ENCODE measurements at regions not wholly inside any gene's neighbourhood (a gene's known extent, or its start where the extent isn't known, plus 50 kb on each side); places are given as distances from the start of the nearest gene placed in this dataset.

DNA sequence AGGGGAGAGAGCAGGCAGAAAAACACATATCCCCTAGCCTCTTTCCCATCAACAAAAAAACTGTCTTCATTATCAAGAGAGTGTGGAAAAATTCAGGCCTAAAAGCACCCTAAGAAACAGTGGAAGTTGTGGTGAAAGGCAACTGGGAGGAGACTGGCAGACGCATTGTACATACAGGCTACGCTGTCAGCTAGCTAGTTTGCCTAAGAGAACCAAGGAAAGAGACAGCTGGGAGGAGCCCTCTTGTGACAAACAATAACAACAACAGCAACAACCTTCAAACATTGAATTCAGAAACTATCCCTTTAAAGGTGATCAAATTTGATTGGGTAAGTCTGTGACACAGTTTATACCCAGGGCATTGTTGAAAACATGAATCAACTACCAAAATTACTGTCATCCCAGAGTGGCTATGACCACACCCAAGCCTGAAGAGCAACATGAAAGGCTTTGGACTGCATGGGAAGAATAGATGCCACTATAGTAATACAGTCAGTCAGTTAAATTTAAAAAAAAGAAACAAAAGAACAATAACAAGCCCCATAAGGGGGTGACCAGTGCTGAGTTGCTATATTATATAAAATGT lies 88.9 kb upstream of the CRIM1 start:
- H3K4me3 ChIP-seq (ENCODE audit: low read length), result no peak overlapping the region

DNA sequence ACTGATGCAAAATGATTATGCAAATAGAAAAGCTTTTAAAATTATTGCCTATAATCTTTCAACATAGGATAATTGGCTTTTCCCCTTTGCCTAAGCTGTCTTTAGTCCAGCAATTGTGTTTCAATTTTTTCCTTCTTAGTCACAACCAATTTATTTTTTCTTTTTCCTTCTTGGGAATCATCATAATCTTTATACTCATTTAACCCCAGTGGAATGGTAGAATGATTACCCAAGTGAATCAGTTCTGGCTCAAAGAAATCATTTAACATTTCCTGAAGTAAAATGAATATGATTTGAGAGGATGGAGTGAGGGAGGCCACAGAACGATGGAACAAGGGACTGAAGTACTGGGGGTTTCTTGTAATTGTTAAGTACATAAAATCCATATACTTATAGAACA lies 93.0 kb upstream of the CRIM1 start:
- TF ChIP-seq ZNF274 (IDR thresholded peaks at IDR 0.05; ENCODE audit: low read depth, low read length), result no peak
- no peak overlapping the region for H3K4me3 ChIP-seq (ENCODE audit: low read length)

More for the DNA sequence above, 88.9 kb upstream of the CRIM1 start:
- no peak for TF ChIP-seq ZNF274 (IDR thresholded peaks at IDR 0.05; ENCODE audit: low read depth, low read length)

DNA sequence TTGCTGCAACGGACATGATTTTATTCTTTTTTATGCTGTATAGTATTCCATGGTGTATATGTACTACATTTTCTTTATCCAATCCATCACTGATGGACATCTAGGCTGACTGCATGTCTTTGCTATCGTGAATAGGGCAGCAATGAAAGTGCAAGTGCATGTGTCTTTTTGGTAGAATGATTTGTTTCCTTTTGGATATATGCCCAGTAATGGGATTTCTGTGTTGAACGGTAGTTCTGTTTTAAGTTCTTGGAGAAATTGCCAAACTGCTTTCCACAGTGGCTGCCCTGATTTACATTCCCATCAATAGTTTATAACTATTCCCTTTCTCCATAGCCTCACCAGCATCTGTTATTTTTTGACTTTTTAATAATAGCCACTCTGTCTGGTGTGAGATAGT lies 99.7 kb upstream of the CRIM1 start:
- TF ChIP-seq ZNF274 (IDR thresholded peaks at IDR 0.05; ENCODE audit: low read depth, low read length), result no peak
- H3K4me3 ChIP-seq (ENCODE audit: low read length), result no peak overlapping the region

DNA sequence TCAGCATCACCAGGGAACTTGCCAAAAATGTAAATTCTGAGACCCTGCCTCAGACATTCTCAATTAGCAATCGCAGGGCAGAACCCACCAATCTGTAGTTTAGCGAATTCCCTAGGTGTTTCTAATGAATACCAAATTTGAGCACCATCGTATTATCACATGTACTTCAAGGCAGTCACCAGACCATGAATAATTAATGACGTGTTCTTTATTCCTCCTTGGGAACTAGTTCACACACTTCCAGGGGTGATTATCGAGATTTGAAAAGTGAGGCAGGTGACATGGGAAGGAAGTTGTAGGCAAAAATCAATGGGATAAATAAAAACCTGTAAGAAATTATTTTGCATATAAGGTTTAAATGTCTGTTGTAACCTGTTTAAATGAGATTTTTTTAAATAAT lies 102.5 kb upstream of the CRIM1 start:
- no peak for TF ChIP-seq ZNF274 (IDR thresholded peaks at IDR 0.05; ENCODE audit: low read depth, low read length)
- no peak overlapping the region for H3K4me3 ChIP-seq (ENCODE audit: low read length)

DNA sequence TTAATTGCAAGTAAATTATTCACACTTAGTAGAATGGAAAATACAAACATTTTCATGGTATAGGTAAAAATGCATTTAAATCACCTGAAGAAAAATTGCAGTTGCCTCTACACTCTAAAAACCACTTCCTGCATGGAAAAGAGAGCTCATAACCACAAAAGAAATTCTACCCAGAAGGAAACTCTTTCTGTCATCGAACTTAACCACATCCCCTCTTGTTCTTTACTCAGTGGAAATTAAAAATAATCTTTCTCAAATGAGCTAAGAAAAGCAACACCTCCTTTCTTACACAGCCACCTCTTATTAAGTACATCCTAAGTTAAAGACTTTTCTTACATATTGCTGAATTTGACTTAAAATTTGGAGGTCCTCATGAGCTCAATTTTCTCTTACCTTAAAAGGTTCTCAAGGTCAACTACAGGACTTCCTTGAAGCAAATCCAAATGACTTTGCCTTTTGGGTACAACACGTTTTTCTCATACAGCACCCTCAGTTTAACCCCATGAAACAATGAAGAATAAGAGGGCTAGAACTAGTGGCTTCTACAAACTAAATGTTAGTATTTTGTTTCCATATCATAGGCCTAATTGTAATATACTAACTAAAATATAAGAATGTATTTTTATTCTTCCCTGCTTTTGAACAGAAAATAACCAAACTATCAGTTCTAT lies 109.1 kb upstream of the CRIM1 start:
- TF ChIP-seq ZNF274 (IDR thresholded peaks at IDR 0.05; ENCODE audit: low read depth, low read length), result no peak
- H3K4me3 ChIP-seq (ENCODE audit: low read length), result no peak overlapping the region

DNA sequence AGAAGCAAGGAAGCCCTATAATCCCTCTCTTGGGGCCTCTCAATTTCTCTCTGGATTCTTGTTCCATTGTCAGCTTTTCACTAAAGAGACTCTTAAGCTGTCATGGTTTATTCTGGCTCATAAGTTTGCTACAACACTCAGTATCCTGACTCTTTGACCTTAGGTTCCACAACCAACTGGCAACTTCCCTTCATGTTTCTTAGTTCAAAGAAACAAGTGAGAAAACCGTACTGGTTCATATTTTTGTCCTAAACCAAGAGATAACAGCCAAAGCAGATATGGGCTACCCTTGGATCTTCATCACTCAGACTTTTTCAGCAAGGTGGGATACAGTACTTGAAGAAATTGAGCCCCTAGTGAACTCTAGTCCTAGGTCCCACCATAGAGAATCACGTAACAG lies 109.9 kb upstream of the CRIM1 start:
- no peak for TF ChIP-seq ZNF274 (IDR thresholded peaks at IDR 0.05; ENCODE audit: low read depth, low read length)
- H3K4me3 ChIP-seq (ENCODE audit: low read length), result no peak overlapping the region

DNA sequence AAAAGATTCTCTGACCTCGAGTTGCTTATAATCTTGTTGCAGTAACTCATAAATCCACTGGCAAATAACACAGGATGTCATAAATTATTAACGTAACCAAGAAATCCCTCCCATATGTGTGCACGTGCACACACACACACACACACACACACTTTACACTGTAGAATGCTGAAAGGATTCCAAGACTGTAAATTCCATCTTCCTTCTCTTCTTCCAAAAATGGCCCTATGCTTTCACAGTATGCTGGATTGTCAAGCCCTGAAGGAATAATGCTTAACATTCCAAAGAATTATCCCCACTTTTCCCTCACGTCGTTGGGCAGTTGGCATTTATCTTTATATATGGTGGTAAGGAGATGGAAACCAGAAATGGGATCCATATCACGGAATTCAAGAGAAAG lies 117.5 kb upstream of the CRIM1 start:
- TF ChIP-seq ZNF274 (IDR thresholded peaks at IDR 0.05; ENCODE audit: low read depth, low read length), result no peak
- no peak overlapping the region for H3K4me3 ChIP-seq (ENCODE audit: low read length)

DNA sequence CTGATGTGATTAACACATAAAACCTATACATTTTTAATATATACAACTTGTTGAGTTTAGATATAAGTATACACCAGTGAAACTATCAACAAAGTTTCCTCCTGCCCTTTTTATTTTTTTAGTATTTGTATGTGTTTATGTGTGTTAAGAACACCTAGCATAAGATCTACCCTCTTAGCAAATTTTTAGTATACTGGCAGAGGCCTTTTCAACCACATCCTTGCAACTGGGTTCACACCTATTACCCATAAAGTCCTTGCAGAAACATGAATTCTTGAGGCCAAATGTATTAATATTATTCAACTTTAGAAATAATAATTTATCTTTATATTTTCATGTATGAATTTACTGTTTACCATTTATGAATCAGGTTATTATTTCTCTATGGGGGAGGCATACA lies 119.7 kb upstream of the CRIM1 start:
- TF ChIP-seq ZNF274 (IDR thresholded peaks at IDR 0.05; ENCODE audit: low read depth, low read length), result no peak

DNA sequence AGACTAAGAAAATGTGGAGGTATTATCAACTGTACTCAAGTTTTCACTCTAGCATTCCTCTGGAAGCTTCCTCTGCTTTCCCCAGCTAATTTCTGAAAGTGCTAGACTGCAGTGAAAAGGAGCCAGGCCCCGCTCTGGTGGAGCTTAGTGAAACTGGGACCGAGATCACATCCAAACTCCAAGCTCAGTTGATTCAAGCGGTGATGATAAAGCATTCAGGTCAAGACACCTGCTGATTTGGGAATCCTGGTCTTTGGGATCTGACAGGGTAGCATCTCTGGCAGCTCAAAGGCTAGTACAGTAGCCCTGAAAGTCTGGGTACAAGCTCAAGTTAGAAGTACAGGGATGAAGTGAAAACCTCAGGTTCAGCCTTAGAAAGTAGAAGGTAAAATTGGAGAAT lies 120.2 kb upstream of the CRIM1 start:
- no peak overlapping the region for H3K4me3 ChIP-seq (ENCODE audit: low read length)
- TF ChIP-seq ZNF274 (IDR thresholded peaks at IDR 0.05; ENCODE audit: low read depth, low read length), result no peak

More for the DNA sequence above, 119.7 kb upstream of the CRIM1 start:
- H3K4me3 ChIP-seq (ENCODE audit: low read length), result no peak overlapping the region

DNA sequence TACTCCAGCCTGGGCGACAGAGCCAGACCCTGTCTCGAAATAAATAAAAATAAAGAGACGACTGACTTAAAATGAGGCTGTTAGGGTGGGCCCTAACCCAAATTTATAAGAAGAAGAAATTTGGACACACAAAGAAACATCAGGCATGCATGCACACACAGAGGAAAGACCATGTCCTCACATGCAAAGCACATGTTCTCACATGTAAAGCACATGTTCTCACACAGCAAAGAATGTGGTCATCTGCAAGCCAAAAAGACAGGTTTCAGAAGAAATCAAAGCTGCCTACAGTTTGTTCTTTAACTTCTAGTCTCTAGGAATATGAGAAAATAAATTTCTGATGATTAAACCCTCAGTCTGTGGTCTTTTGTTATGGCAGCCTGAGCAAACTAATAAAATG lies 132.3 kb upstream of the CRIM1 start:
- no peak for TF ChIP-seq ZNF274 (IDR thresholded peaks at IDR 0.05; ENCODE audit: low read depth, low read length)
- no peak overlapping the region for H3K4me3 ChIP-seq (ENCODE audit: low read length)

DNA sequence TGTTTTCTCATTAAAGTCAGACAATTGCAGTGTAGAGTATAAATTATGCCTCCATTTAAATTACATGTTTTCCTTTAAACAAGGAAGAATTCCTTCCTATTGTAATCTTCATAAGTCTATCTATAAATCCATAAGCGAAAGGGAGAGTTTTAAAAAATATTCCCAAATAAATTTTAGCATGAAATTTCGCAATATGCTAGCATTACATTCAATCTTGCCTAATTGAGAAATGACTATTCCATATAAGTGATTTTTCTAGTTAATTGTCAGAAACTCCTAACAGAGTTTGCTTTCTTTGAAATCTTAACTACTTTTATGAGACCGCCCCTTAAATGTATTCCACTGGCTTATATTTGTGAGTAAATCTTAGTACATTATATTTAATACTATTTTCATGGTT lies 133.1 kb upstream of the CRIM1 start:
- no peak for TF ChIP-seq ZNF274 (IDR thresholded peaks at IDR 0.05; ENCODE audit: low read depth, low read length)
- no peak overlapping the region for H3K4me3 ChIP-seq (ENCODE audit: low read length)

DNA sequence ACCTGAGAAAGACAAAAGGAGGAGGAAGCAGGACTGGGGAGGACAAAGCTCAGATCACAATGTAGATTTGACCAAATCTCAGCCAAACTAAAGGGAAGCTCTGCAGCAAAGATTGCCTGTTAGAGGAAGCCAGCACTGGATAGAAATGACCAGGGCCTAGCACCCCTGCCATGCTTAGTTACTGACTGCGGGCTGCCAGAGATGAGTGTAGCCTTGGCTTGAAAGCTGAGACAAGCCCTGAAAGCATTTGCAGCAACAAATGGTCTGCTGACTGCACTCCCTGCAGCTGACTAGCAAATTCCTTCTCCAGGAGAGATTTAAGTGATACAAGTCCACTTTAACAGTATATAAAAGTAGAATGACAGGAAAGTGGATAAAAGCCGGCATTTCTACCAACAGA lies 140.9 kb upstream of the CRIM1 start:
- TF ChIP-seq ZNF274 (IDR thresholded peaks at IDR 0.05; ENCODE audit: low read depth, low read length), result no peak
- no peak overlapping the region for H3K4me3 ChIP-seq (ENCODE audit: low read length)

DNA sequence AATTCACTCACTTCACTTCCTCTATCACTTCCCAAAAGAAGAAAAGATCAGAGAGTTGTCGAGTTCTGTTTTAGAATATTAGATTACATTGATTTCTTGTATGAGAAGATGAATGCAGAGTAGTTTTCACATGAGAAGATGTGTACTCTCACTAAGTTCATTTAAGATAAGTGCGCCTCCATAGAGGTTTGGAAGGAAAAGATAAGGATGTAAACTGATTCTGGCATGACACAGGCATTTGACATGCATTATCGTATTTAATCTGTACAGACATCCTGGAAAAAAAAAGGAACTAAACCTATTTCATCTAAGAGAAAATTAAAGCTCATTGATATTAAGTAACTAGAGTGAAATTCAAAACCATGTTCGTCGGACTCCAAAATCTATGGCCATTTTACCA lies 152.2 kb upstream of the CRIM1 start:
- no peak for TF ChIP-seq ZNF274 (IDR thresholded peaks at IDR 0.05; ENCODE audit: low read depth, low read length)
- H3K4me3 ChIP-seq (ENCODE audit: low read length), result no peak overlapping the region

DNA sequence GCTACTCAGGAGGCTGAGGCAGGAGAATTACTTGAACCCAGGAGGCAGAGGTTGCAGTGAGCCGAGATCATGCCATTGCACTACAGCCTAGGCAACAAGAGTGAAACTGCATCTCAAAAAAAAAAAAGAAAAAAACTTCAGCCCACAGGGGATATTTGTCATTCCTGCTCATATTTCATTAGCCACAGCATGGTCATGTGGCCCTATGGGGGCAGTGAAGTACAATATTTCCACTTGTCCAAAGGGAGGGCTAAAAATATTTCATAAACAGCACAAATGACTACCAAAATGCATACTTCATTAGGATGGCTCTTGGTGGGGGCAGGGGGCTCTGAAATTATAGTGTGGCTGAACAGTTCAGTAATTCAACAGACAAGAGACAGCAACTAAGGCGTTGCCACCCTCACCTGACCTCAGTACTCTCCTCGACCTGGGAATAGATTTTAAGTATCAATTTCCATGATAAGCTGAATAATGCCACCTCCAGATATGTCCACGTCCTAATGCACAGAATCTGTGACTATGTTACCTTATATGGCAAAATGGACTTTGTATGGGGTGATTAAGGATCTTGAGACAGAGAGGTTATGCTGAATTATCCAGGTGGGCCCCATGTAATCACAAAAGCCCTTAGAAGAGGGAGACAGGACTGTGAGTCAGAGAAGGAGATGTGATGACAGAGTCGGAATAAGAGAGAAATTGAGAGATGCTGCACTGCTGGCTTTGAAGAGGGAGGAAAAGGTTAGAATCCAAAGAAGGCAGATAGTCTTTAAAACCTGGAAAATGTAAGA lies 158.2 kb upstream of the CRIM1 start:
- H3K4me3 ChIP-seq (ENCODE audit: low read length), result no peak overlapping the region
- no peak for TF ChIP-seq ZNF274 (IDR thresholded peaks at IDR 0.05; ENCODE audit: low read depth, low read length)

DNA sequence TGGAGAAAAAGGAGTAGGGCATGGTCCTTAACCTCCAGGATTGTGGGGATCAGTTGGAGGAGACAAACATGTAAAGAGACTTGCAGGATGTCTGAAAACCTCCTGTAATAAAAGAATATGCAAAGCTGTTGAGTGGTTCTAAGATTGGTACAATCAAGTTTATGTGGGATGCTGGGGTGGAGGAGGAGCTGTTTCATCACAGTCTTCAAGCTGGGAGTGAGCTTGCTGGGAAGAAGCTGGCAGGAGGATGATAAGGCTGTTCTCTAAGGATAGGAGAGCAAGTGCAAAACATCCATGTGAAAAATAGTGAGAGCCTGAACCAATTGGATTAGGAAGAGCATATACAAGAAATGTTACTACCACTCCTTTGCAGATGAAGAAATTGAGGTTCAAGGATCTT lies 161.9 kb upstream of the CRIM1 start:
- H3K4me3 ChIP-seq (ENCODE audit: low read length), result no peak overlapping the region
- TF ChIP-seq ZNF274 (IDR thresholded peaks at IDR 0.05; ENCODE audit: low read depth, low read length), result no peak

Data from GM08714 (cell line).